ENCODE measurements at regions not wholly inside any gene's neighbourhood (a gene's known extent, or its start where the extent isn't known, plus 50 kb on each side); places are given as distances from the start of the nearest gene placed in this dataset.

DNA sequence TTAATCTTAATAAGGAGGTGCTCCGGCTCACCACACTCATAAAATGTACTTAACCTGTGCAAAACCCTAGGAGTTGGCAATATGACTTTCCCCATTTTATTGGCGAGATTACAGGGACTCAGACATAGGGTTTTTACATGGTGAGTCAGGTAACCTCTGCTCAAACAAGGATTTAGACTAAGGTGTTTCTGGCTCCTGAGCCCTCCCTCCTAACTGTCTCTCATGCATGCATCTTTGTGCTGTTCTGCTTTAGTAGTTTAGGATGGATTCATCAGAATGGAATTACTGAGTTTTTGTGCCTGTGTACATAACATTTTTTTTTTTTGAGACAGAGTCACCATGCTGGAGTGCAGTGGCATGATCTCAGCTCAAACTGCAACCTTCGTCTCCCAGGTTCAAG, 993.3 kb upstream of the TMEM132C start:
- POLR2A ChIA-PET, result no interaction called here
- DNase-seq (ENCODE audit: low read depth, low spot score), result no peak
- H3K4me3 ChIP-seq (ENCODE audit: low read depth, low read length), result no peak overlapping the region
- CTCF ChIA-PET, result interaction anchor here (0.9 kb wide), 1 partner anchor 10 kb away, joined by 3 read pairs; no protein-coding TSS in a partner anchor
- TF ChIP-seq, protein P1, sequence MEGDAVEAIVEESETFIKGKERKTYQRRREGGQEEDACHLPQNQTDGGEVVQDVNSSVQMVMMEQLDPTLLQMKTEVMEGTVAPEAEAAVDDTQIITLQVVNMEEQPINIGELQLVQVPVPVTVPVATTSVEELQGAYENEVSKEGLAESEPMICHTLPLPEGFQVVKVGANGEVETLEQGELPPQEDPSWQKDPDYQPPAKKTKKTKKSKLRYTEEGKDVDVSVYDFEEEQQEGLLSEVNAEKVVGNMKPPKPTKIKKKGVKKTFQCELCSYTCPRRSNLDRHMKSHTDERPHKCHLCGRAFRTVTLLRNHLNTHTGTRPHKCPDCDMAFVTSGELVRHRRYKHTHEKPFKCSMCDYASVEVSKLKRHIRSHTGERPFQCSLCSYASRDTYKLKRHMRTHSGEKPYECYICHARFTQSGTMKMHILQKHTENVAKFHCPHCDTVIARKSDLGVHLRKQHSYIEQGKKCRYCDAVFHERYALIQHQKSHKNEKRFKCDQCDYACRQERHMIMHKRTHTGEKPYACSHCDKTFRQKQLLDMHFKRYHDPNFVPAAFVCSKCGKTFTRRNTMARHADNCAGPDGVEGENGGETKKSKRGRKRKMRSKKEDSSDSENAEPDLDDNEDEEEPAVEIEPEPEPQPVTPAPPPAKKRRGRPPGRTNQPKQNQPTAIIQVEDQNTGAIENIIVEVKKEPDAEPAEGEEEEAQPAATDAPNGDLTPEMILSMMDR (IDR thresholded peaks at IDR 0.05; ENCODE audit: insufficient read depth, low read length, missing control alignments), result no peak

DNA sequence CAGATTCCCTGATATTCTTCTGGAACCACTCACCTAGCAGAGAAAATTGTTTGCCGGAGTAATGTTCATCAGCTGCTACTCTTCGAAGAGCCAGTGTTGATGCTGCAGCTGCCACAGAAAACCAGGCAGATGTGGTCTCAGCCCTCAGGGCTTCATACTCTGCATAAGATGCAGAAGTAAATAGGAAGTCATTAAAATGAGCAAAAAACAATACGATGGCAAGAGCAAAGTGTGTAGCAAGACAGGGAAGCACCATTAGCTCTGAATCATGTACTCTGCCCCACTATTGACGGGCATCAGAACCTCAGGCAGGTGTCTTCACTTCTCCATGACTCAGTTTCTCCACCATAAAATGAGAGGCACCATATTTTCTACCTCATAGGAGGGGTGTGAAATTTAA, 991.6 kb upstream of the TMEM132C start:
- DNase-seq (ENCODE audit: low read depth, low spot score), result no peak
- ChIA-PET POLR2A (no interaction called here), CTCF (interaction anchor here (0.8 to 1.8 kb wide), 2 partner anchors 9 to 18 kb away, joined by 3 to 5 read pairs; no protein-coding TSS in a partner anchor)
- no peak overlapping the region for H3K4me3 ChIP-seq (ENCODE audit: low read depth, low read length)
- TF ChIP-seq, protein P1 (IDR thresholded peaks at IDR 0.05; ENCODE audit: insufficient read depth, low read length, missing control alignments), result no peak

DNA sequence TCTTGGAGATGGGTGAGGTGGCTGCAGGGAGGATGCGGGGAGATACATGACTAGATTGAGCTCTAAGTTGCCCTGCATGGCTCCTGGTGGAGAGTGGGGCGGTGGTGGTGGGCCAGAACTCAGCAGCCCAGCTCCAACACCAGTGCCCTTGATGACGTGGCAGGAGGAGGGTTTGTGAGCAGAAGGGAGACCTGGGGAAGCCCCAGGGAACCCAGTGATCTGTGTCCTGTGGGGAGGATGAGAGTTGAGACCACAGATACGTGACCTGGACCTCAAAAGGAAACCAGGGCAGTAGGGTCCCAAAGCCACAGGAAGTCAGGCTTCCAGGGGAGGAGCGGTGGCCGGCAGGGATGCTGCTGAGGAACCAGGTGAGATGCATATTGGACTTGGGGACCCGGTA, 989.1 kb upstream of the TMEM132C start:
- no peak overlapping the region for H3K4me3 ChIP-seq (ENCODE audit: low read depth, low read length)
- TF ChIP-seq, protein P1 (IDR thresholded peaks at IDR 0.05; ENCODE audit: insufficient read depth, low read length, missing control alignments), result no peak
- ChIA-PET CTCF (interaction anchor here (1.0 to 1.1 kb wide), 2 partner anchors 8 to 168 kb away, joined by 3 read pairs; no protein-coding TSS in a partner anchor), POLR2A (no interaction called here)
- no peak for DNase-seq (ENCODE audit: low read depth, low spot score)

DNA sequence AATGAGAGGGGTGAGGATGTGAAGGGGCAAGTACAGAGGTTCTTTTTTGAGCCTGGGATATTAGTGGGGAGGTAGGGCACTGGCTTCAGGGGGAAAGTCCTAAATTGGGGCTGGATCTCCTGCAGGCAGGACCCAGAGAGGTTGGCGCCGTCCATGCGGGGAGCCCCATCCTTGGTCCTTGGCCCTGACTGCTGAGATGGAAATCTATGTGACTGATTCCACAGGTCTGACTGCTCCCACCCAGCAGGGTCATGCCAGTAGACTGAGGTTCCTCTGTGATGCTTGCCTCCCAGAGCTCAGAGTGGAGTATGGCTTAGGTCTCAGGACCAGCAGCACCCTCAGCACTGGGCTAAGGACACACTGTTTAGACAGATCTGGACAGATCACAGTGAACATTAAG, 988.6 kb upstream of the TMEM132C start:
- POLR2A ChIA-PET, result no interaction called here
- no peak for DNase-seq (ENCODE audit: low read depth, low spot score)
- no peak overlapping the region for H3K4me3 ChIP-seq (ENCODE audit: low read depth, low read length)
- TF ChIP-seq, protein P1 (IDR thresholded peaks at IDR 0.05; ENCODE audit: insufficient read depth, low read length, missing control alignments), result no peak
- CTCF ChIA-PET, result interaction anchor here (1.0 to 1.1 kb wide), 2 partner anchors 8 to 10 kb away, joined by 3 read pairs; no protein-coding TSS in a partner anchor

DNA sequence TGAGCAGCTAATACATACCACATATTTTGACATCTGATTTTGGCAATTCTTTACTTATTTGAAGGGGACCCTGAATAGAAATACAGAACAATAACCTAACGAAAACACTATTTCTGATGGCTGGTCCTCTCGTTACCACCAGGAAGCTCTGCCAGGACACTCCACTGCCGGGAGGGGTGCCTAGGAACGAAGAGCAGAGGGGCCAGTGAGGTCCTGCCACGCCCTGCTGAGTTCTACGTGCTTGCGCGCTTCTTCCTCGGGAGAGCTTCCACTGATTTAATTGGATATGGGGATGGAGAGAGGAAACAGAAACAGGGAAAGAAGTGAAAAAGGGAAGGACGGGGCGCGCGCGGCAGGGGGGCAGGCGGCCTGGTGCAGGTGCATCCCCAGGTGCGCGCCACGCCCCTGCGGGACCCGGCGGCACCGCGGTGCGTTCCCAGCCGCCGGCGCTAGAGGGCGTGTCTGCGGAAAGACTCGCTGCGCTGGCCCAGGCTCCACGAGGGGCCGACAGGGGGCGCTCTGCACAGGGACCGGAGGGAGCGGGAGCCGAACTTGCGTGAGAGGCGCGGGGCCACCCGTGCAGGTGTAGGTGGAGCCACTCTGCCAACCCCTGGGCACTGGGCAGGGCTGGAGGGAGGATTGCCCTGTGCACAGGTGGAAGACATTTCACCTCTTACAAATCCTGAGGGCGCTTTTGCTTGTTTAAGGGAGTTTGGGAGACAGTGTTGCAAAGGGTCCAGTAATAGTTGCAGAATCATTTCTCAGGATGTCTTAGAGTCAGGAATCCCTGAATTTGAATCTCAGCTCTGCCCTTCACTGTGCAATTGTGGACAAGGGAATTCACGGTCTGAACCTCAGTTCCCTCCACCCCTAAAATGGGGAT, 986.3 kb upstream of the TMEM132C start:
- H3K4me3 ChIP-seq (ENCODE audit: low read depth, low read length), result no peak overlapping the region
- CTCF ChIA-PET, result interaction anchor here (1.0 to 8.0 kb wide), 9 partner anchors 8 to 212 kb away, joined by 3 to 48 read pairs (median 4); no protein-coding TSS in a partner anchor
- POLR2A ChIA-PET, result no interaction called here
- TF ChIP-seq, protein P1 (IDR thresholded peaks at IDR 0.05; ENCODE audit: insufficient read depth, low read length, missing control alignments), result peak; percentile 82
- DNase-seq (ENCODE audit: low read depth, low spot score), result no peak

DNA sequence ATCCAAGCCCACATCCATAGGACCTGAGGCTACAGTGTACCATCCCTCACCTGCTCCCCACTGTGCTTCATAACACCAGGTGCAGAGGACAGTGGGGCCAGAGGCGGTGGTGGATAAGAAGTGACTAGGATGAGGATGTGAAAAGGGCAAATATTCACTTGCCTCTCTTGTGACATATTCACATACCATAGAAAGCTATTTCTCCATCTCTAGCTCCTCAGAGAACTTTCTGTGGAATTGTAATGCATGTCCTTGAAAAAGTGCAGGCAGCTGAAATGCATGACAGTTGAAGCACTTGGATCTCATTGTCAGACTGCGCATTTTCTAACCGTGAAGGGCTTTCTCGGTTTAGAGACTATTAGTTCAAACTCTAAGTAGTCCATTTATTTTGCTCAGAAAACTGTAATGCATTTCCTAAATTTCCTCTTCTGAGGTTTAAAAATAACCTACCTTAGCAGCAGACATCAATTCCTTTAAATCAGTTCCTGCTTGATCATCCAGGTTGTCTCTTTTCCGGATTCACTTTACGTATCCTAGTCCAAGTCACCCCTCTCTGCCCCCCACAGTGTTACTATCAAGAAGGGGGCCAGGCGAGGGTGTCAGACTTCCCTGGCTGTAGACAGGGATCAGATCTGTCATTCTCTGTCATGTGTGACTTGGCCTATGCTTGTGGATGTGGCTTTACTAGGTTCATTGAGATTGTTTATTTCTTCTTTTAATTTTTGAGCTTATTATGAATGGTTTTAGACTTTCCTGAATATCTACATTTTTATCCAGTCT, 984.0 kb upstream of the TMEM132C start:
- ChIA-PET POLR2A (no interaction called here), CTCF (interaction anchor here (0.7 to 8.0 kb wide), 6 partner anchors 8 to 176 kb away, joined by 3 to 48 read pairs (median 3); no protein-coding TSS in a partner anchor)
- no peak for DNase-seq (ENCODE audit: low read depth, low spot score)
- TF ChIP-seq, protein P1 (IDR thresholded peaks at IDR 0.05; ENCODE audit: insufficient read depth, low read length, missing control alignments), result no peak
- H3K4me3 ChIP-seq (ENCODE audit: low read depth, low read length), result no peak overlapping the region
